ENCODE measurements at regions not wholly inside any gene's neighbourhood (a gene's known extent, or its start where the extent isn't known, plus 50 kb on each side); places are given as distances from the start of the nearest gene placed in this dataset.
"Not testable (repeated sequence)": the region's sequence is repeated elsewhere in the genome, so short reads cannot be mapped to it uniquely, and the experiment has no call there.

DNA sequence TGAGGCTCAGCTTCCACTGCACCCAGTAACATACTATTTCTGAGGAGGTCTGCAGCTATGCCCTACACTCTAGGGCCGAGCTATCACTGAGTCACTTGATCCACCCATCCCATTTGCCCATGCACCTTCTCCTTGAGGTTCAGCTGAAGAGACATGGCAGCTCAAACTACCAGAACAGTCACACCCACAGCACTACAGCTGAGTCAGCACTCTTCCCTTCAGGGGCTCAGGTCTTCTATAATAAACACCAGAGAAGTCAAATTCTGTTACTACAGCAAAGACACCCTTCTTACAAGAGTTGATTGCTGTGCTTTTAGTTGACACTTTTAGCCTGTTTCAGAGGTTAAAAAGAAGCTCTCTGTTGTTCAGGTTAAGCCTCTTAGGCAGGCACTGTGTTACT lies 1696.4 kb upstream of the ADGRL3 start:
- TF ChIP-seq, protein P1, sequence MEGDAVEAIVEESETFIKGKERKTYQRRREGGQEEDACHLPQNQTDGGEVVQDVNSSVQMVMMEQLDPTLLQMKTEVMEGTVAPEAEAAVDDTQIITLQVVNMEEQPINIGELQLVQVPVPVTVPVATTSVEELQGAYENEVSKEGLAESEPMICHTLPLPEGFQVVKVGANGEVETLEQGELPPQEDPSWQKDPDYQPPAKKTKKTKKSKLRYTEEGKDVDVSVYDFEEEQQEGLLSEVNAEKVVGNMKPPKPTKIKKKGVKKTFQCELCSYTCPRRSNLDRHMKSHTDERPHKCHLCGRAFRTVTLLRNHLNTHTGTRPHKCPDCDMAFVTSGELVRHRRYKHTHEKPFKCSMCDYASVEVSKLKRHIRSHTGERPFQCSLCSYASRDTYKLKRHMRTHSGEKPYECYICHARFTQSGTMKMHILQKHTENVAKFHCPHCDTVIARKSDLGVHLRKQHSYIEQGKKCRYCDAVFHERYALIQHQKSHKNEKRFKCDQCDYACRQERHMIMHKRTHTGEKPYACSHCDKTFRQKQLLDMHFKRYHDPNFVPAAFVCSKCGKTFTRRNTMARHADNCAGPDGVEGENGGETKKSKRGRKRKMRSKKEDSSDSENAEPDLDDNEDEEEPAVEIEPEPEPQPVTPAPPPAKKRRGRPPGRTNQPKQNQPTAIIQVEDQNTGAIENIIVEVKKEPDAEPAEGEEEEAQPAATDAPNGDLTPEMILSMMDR (IDR thresholded peaks at IDR 0.05), result no peak

DNA sequence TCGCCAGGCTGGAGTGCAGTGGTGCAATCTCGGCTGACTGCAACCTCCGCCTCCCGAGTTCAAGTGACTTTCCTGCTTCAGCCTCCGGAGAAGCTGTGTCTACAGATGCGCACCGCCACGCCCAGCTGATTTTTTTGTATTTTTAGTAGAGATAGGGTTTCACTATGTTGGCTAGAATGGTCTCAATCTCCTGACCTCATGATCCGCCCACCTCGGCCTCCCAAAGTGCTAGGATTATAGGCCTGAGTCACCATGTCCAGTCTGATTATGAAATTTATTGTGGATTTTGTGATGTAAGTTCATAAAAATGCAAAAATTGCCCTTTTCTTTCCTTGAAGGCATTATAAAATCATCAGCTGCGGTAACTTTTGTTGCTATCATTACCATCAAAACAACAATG lies 1688.3 kb upstream of the ADGRL3 start:
- not testable (repeated sequence) for H3K36me3 ChIP-seq; H3K4me3 ChIP-seq; H3K27me3 ChIP-seq; H3K4me1 ChIP-seq; H3K27ac ChIP-seq; H3K9me3 ChIP-seq; DNase-seq (ENCODE audit: low spot score)

More for the DNA sequence above, 1696.4 kb upstream of the ADGRL3 start:
- no peak overlapping the region for H3K4me3 ChIP-seq
- DNase-seq (ENCODE audit: low spot score), result no peak
- H3K27me3 ChIP-seq, result no peaks in the 10 kb centered on the region
- no peaks in the 10 kb centered on the region for H3K4me1 ChIP-seq
- H3K36me3 ChIP-seq, result no peaks in the 10 kb centered on the region
- no peaks in the 10 kb centered on the region for H3K9me3 ChIP-seq
- no peak overlapping the region for H3K27ac ChIP-seq

DNA sequence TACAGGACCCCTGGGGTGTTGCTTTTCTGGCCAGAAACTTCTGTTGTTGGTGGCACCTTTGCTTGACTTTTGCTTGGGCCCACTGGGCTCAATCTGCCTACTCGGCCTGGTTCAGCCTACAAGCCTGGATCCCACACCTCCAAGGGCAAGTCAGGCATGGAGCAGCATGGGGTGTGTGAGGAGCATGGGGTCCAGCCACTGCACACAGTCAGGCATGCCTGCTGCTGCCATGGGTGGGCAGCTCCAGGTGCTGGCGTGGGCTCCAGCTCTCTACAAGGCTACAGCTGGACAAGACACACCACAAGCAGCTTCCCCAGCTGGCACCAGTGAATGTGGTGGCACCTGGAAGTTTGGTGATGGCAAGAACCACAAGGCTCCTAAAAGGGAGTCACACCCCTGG lies 1683.1 kb upstream of the ADGRL3 start:
- H3K36me3 ChIP-seq, result no peaks in the 10 kb centered on the region
- H3K27ac ChIP-seq, result no peak overlapping the region
- no peak for DNase-seq (ENCODE audit: low spot score)
- H3K9me3 ChIP-seq, result no peaks in the 10 kb centered on the region
- TF ChIP-seq, protein P1 (IDR thresholded peaks at IDR 0.05), result no peak
- H3K4me1 ChIP-seq, result no peaks in the 10 kb centered on the region
- H3K27me3 ChIP-seq, result no peaks in the 10 kb centered on the region
- no peak overlapping the region for H3K4me3 ChIP-seq

DNA sequence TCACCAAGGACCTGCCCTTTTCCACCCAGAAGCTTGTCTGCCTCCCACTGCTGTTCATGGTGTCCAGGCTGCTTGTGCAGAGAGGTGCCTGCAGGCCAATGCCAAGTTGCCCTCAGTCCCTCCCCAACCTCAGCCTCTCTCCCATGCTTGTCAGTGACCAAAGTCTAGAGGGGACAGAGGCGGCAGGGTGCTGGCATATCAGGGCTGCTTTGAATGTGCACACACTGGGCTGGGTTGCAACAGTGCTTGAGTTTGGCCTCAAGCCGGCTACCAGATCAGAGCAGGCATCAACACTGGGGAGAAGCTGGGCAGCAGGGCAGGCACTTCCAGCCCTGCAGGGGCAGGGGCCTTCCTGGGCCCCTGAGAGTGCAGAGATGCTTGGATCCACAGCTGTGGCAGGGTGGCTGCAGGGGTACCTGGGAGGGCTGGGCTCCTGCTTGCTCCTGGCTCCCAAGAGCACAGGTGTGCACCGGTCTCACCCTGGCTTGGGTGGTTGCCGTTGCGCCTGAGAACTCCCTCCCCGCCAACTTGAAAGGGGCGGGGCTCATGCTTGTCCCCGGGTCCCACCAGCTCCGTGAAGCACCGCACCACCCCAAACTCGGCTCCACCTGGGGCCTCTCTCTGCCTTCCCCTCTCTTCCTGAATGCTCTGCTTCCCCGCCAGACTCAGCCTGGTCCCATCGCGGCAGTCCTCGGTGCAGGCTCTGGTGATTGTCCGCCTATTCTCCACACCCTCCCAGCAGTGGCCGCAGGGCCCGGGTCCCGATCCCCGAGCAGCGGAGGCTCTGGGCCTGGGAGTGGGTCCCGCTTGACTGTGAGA lies 1681.9 kb upstream of the ADGRL3 start:
- Histone ChIP-seq H3K4me3 (no peak overlapping the region), H3K4me1 (no peaks in the 10 kb centered on the region), H3K36me3 (no peaks in the 10 kb centered on the region), H3K27me3 (no peaks in the 10 kb centered on the region), H3K27ac (no peak overlapping the region), H3K9me3 (no peaks in the 10 kb centered on the region)
- TF ChIP-seq, protein P1 (IDR thresholded peaks at IDR 0.05), result no peak
- no peak for DNase-seq (ENCODE audit: low spot score)

DNA sequence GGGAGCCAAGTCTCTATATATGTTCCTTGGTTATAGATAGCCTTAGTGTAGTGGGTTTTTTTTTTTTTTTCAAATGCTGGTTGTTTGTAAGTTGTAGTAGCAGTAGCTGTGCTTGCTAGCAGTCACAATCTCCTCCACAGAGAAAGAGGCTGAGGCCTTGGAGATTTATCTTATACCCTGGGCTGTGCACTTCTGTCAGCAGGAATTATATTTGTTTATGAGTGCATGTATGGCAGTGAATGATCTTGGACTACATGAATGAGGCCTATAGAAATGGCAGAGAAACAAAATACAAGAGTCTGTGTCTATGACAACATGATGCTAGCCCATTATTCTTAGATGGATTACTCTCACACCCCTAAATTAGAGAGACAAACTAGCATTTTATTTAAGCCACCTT lies 1674.2 kb upstream of the ADGRL3 start:
- H3K27ac ChIP-seq, result no peak overlapping the region
- no peaks in the 10 kb centered on the region for H3K4me1 ChIP-seq
- no peaks in the 10 kb centered on the region for H3K27me3 ChIP-seq
- no peaks in the 10 kb centered on the region for H3K9me3 ChIP-seq
- no peak for DNase-seq (ENCODE audit: low spot score)
- TF ChIP-seq, protein P1 (IDR thresholded peaks at IDR 0.05), result no peak
- H3K4me3 ChIP-seq, result no peak overlapping the region
- H3K36me3 ChIP-seq, result no peaks in the 10 kb centered on the region

DNA sequence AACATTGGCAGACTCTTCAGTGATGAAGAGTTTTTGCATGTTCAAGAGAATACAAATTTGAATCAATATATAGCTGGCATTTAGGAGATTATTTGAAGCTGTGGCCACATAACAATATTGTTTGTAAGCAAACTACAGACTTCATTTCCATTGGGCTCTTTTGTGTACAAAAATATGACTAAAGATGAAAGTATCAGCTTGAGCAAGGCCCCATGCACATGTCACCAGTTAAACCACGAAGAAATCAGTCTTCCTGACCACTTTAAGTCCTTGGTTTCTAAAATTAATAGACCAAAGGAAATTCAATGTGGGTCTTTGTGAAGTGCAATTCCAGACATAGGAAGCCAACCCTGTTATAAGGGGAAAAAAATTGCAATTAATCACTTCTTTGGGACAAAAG lies 1664.6 kb upstream of the ADGRL3 start:
- no peaks in the 10 kb centered on the region for H3K27me3 ChIP-seq
- no peak overlapping the region for H3K27ac ChIP-seq
- H3K9me3 ChIP-seq, result no peaks in the 10 kb centered on the region
- no peak for DNase-seq (ENCODE audit: low spot score)
- no peaks in the 10 kb centered on the region for H3K36me3 ChIP-seq
- TF ChIP-seq, protein P1 (IDR thresholded peaks at IDR 0.05), result no peak
- H3K4me1 ChIP-seq, result no peaks in the 10 kb centered on the region
- no peak overlapping the region for H3K4me3 ChIP-seq

All from right atrium auricular region (tissue), 2 donors.